GM10248 (cell line): ENCODE measurements at regions not wholly inside any gene's neighbourhood (a gene's known extent, or its start where the extent isn't known, plus 50 kb on each side); places are given as distances from the start of the nearest gene placed in this dataset.

Experiments
- CTCF ChIA-PET: fragments of 300-600 bp; sonication (Branson Sonifier 250); formaldehyde crosslinking; extraction: SDS; loops from one replicate; lab custom pipeline; 2021; ENCODE audit warnings: antibody characterized with exemption; lab: Yijun Ruan, JAX
- POLR2A ChIA-PET: fragments of 350-650 bp; sonication (Branson Sonifier 250); formaldehyde crosslinking; extraction: SDS; loops from one replicate; lab custom pipeline; 2020; ENCODE audit warnings: antibody characterized with exemption; lab: Yijun Ruan, JAX
- DNase-seq: peaks from one replicate; pipeline ENCODE4 v3.0.0; 2012; ENCODE audit errors: extremely low spot score
- TF ChIP-seq, protein P1 (sequence below): IDR thresholded peaks from 2 replicates; pipeline ENCODE4 v1.5.1; 2012; ENCODE audit warnings: mild to moderate bottlenecking, low read depth; ENCODE audit errors: extremely low read depth, missing control alignments, control extremely low read depth

GRCh38 chr2:23220513-23221094, 164.4 kb upstream of the KLHL29 start:
- TF ChIP-seq, protein P1, sequence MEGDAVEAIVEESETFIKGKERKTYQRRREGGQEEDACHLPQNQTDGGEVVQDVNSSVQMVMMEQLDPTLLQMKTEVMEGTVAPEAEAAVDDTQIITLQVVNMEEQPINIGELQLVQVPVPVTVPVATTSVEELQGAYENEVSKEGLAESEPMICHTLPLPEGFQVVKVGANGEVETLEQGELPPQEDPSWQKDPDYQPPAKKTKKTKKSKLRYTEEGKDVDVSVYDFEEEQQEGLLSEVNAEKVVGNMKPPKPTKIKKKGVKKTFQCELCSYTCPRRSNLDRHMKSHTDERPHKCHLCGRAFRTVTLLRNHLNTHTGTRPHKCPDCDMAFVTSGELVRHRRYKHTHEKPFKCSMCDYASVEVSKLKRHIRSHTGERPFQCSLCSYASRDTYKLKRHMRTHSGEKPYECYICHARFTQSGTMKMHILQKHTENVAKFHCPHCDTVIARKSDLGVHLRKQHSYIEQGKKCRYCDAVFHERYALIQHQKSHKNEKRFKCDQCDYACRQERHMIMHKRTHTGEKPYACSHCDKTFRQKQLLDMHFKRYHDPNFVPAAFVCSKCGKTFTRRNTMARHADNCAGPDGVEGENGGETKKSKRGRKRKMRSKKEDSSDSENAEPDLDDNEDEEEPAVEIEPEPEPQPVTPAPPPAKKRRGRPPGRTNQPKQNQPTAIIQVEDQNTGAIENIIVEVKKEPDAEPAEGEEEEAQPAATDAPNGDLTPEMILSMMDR, result no peak
- ChIA-PET POLR2A (no interaction called here), CTCF (interaction anchor here (1.1 kb wide), 1 partner anchor 12 kb away, joined by 3 read pairs; no protein-coding TSS in a partner anchor)
- DNase-seq, result no peak

GRCh38 chr2:23221236-23221635, 163.7 kb upstream of the KLHL29 start:
- POLR2A ChIA-PET, result no interaction called here
- TF ChIP-seq, protein P1, result no peak
- CTCF ChIA-PET, result interaction anchor here (1.1 kb wide), 2 partner anchors 11 to 12 kb away, joined by 3 read pairs; no protein-coding TSS in a partner anchor
- DNase-seq, result no peak

DNA sequence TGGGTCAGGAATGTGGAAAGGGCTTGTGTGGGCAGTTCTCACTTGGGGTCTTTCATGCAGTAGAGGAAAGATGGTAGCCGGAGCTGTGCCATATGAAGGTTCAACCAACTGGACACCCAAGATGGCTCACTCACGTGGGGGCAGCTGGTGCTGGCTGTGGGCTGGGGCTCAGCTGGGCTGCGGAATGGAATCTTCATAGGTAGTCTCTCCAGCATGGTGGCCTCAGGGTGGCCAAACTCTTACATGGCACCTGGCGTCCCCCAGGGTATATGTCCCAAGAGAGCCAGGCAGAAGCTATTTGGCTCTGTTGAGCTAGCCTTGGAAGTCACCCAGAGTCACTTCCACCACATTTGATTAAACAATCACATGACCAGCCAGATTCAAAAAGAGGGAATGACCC, 163.1 kb upstream of the KLHL29 start:
- ChIA-PET CTCF (interaction anchor here (1.0 to 1.1 kb wide), 2 partner anchors 9 to 11 kb away, joined by 3 to 4 read pairs; no protein-coding TSS in a partner anchor), POLR2A (no interaction called here)
- TF ChIP-seq, protein P1, result no peak

DNA sequence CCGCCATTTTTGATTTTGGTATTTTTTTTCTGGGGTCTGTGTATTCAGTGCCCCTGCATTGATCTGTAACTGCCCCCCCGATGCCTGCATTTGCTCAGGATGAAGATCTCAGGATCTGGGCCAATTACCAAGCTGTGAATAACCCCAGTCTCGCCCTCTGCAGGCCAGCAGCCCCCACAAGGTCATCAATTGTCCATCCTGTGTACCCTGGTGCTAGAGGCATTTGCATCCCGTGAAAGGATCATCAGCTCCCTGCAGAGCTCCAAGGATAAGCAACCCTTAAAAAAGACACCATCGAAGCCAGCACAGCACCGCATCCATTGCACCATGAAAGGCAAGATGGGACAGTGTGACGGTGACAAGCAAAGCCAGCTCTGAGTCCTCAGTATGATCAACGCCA, 154.1 kb upstream of the KLHL29 start:
- POLR2A ChIA-PET, result no interaction called here

More for the DNA sequence above, 163.1 kb upstream of the KLHL29 start:
- DNase-seq, result no peak

GRCh38 chr2:23231865-23232264, 153.1 kb upstream of the KLHL29 start:
- TF ChIP-seq, protein P1, result no peak
- no peak for DNase-seq
- CTCF ChIA-PET, result no interaction called here
- POLR2A ChIA-PET, result no interaction called here

More for the DNA sequence above, 154.1 kb upstream of the KLHL29 start:
- CTCF ChIA-PET, result no interaction called here
- TF ChIP-seq, protein P1, result no peak
- no peak for DNase-seq

GRCh38 chr2:23235292-23235691, 149.7 kb upstream of the KLHL29 start:
- TF ChIP-seq, protein P1, result no peak
- DNase-seq, result no peak
- POLR2A ChIA-PET, result no interaction called here
- CTCF ChIA-PET, result no interaction called here
